ENCODE measurements at regions not wholly inside any gene's neighbourhood (a gene's known extent, or its start where the extent isn't known, plus 50 kb on each side); places are given as distances from the start of the nearest gene placed in this dataset.

GRCh38 chr4:84441758-84442377 lies 57.2 kb downstream of the NKX6-1 start:
- H3K27me3 Mint-ChIP-seq (ENCODE audit: unreplicated experiment): peaks cover 7% of the 10 kb centered on the region

GRCh38 chr4:84439996-84440395 lies 59.1 kb downstream of the NKX6-1 start:
- no peaks in the 10 kb centered on the region for H3K9me3 Mint-ChIP-seq (ENCODE audit: unreplicated experiment)
- no peak overlapping the region for H3K4me3 Mint-ChIP-seq (ENCODE audit: unreplicated experiment)
- no peak for TF ChIP-seq CTCF (IDR thresholded peaks at IDR 0.05)
- peaks cover 7% of the 10 kb centered on the region for H3K27me3 Mint-ChIP-seq (ENCODE audit: unreplicated experiment)
- H3K27ac Mint-ChIP-seq (ENCODE audit: unreplicated experiment): no peak overlapping the region
- no peaks in the 10 kb centered on the region for H3K36me3 Mint-ChIP-seq (ENCODE audit: unreplicated experiment)
- no peaks in the 10 kb centered on the region for H3K4me1 Mint-ChIP-seq (ENCODE audit: unreplicated experiment)
- no peak for DNase-seq (ENCODE audit: extremely low spot score, unreplicated experiment)

More at GRCh38 chr4:84441758-84442377, 57.2 kb downstream of the NKX6-1 start:
- Mint-ChIP-seq H3K27ac (ENCODE audit: unreplicated experiment) (no peak overlapping the region), H3K4me1 (ENCODE audit: unreplicated experiment) (no peaks in the 10 kb centered on the region), H3K4me3 (ENCODE audit: unreplicated experiment) (no peak overlapping the region), H3K36me3 (ENCODE audit: unreplicated experiment) (no peaks in the 10 kb centered on the region), H3K9me3 (ENCODE audit: unreplicated experiment) (no peaks in the 10 kb centered on the region)
- no peak for TF ChIP-seq CTCF (IDR thresholded peaks at IDR 0.05)
- no peak for DNase-seq (ENCODE audit: extremely low spot score, unreplicated experiment)

GRCh38 chr4:84436812-84437211 lies 62.3 kb downstream of the NKX6-1 start:
- H3K27me3 Mint-ChIP-seq (ENCODE audit: unreplicated experiment): peaks cover 4% of the 10 kb centered on the region
- no peak overlapping the region for H3K27ac Mint-ChIP-seq (ENCODE audit: unreplicated experiment)
- no peak for TF ChIP-seq CTCF (IDR thresholded peaks at IDR 0.05)
- H3K4me3 Mint-ChIP-seq (ENCODE audit: unreplicated experiment): no peak overlapping the region
- no peak for DNase-seq (ENCODE audit: extremely low spot score, unreplicated experiment)
- H3K4me1 Mint-ChIP-seq (ENCODE audit: unreplicated experiment): no peaks in the 10 kb centered on the region
- no peaks in the 10 kb centered on the region for H3K9me3 Mint-ChIP-seq (ENCODE audit: unreplicated experiment)
- H3K36me3 Mint-ChIP-seq (ENCODE audit: unreplicated experiment): no peaks in the 10 kb centered on the region

- H3K4me3 Mint-ChIP-seq (ENCODE audit: unreplicated experiment): no peak overlapping the region
- H3K36me3 Mint-ChIP-seq (ENCODE audit: unreplicated experiment): no peaks in the 10 kb centered on the region
- no peaks in the 10 kb centered on the region for H3K9me3 Mint-ChIP-seq (ENCODE audit: unreplicated experiment)
- TF ChIP-seq CTCF (IDR thresholded peaks at IDR 0.05): no peak
- H3K27ac Mint-ChIP-seq (ENCODE audit: unreplicated experiment): no peak overlapping the region
- H3K4me1 Mint-ChIP-seq (ENCODE audit: unreplicated experiment): no peaks in the 10 kb centered on the region
- DNase-seq (ENCODE audit: extremely low spot score, unreplicated experiment): no peak
- no peaks in the 10 kb centered on the region for H3K27me3 Mint-ChIP-seq (ENCODE audit: unreplicated experiment)
These were observed 64.7 kb downstream of the NKX6-1 start for GRCh38 chr4:84434344-84434743.

- no peaks in the 10 kb centered on the region for H3K9me3 Mint-ChIP-seq (ENCODE audit: unreplicated experiment)
- TF ChIP-seq CTCF (IDR thresholded peaks at IDR 0.05): no peak
- H3K4me1 Mint-ChIP-seq (ENCODE audit: unreplicated experiment): no peaks in the 10 kb centered on the region
- DNase-seq (ENCODE audit: extremely low spot score, unreplicated experiment): no peak
- no peak overlapping the region for H3K4me3 Mint-ChIP-seq (ENCODE audit: unreplicated experiment)
- no peaks in the 10 kb centered on the region for H3K36me3 Mint-ChIP-seq (ENCODE audit: unreplicated experiment)
- H3K27me3 Mint-ChIP-seq (ENCODE audit: unreplicated experiment): no peaks in the 10 kb centered on the region
- no peak overlapping the region for H3K27ac Mint-ChIP-seq (ENCODE audit: unreplicated experiment)
These were observed 65.4 kb downstream of the NKX6-1 start for GRCh38 chr4:84433633-84434222.
